Urinary bladder (tissue), 3 donors: ENCODE measurements at regions not wholly inside any gene's neighbourhood (a gene's known extent, or its start where the extent isn't known, plus 50 kb on each side); places are given as distances from the start of the nearest gene placed in this dataset.
"Not testable (repeated sequence)": the region's sequence is repeated elsewhere in the genome, so short reads cannot be mapped to it uniquely, and the experiment has no call there.

Experiments
- DNase-seq: peaks from one replicate; pipeline ENCODE4 v3.0.0-alpha.2; 2015; ENCODE audit errors: extremely low spot score
- H3K27ac ChIP-seq: one replicate; pipeline ENCODE4 v1.5.1; 2013; ENCODE audit warnings: low read depth, mild to moderate bottlenecking, moderate library complexity
- H3K36me3 ChIP-seq: one replicate; pipeline ENCODE4 v1.6.1; 2013; ENCODE audit warnings: mild to moderate bottlenecking, moderate library complexity; ENCODE audit not compliant: insufficient read depth
- H3K4me1 ChIP-seq: one replicate; pipeline ENCODE4 v1.6.1; 2013; ENCODE audit warnings: mild to moderate bottlenecking, moderate library complexity; ENCODE audit not compliant: insufficient read depth
- H3K4me3 ChIP-seq: one replicate; pipeline ENCODE4 v1.5.1; 2013; ENCODE audit warnings: low read depth, low read length
- WGBS: extraction: QIAGEN DNeasy Blood & Tissue Kit; methylation state at CpG from one replicate; pipeline ENCODE4 v1.1.7; 2013; 5-methylcytosine and 5-hydroxymethylcytosine counted together
- donor health status: healthy with polysubstance abuse.
- donor health status: healthy.

DNA sequence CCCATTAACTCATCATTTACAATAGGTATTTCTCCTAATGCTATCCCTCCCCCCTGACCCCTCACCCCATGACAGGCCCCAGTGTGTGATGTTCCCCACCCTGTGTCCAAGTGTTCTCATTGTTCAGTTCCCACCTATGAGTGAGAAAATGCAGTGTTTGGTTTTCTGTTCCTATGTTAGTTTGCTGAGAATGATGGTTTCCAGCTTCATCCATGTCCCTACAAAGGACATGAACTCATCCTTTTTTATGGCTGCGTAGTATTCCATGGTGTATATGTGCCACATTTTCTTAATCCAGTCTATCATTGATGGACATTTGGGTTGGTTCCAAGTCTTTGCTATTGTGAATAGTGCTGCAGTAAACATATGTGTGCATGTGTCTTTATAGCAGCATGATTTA is 378.3 kb downstream of the HLX start:
- WGBS = 92% methylated on average over 1 of the region's 1 CpG

DNA sequence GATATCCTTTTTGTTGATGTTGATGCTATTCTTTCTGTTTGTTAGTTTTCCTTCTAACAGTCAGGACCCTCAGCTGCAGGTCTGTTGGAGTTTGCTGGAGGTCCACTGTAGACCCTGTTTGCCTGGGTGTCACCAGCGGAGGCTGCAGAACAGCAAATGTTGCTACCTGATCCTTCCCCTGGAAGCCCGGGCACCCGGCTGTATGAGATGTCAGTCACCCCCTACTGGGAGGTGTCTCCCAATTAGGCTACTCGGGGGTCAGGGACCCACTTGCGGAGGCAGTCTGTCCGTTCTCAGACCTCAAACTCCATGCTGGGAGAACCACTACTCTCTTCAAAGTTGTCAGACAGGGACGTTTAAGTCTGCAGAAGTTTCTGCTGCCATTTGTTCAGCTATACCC is 383.4 kb downstream of the HLX start:
- not testable (repeated sequence) for H3K27ac ChIP-seq, H3K4me1 ChIP-seq, H3K4me3 ChIP-seq, H3K36me3 ChIP-seq, DNase-seq
- WGBS = 95% methylated on average over 7 of the region's 7 CpGs

More for the DNA sequence above, 378.3 kb downstream of the HLX start:
- H3K4me1 ChIP-seq, H3K36me3 ChIP-seq, H3K4me3 ChIP-seq, DNase-seq, H3K27ac ChIP-seq: not testable (repeated sequence)

DNA sequence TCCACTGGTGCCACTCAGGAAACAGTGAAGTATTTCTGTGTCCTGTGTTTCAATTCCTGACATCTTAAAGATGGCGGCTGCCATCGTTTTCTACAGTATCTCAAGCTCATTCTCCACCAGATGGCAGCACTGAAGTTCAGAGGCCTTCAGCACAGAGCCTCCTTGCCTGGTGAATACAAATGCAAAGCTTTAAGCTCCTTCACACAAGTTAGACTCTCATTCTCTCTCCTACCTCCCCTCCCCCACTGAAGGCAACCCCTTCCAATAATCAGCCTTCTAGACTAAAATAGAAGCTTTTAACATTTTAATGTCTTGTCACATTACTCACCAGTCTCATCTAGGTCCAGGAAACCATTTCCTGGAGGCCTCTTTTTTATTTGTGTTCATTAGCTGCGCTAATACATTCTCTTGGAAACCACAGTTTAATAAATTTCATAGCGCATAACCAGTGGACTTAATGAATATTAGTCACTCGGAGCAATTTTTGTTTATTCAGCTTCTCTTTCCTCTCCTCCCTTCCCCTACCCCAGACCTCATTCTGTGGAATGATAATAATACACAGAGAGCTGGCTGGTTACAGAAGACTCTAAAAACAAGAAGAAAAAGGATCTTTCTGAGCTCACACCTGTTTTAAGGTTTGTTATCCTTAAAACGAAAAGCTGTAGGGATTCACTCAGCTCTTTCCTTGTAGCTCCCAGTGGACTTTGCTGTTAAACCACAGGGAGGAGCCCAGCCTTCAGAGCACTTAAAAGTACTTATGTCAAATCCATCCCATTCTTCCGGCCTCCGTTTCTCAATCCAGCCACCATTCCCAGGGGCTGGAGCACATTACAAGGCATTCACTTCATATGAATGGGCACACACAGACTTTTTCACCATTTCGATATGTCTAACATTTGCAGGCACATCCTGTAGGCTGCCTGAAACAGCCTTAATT is 384.9 kb downstream of the HLX start:
- Histone ChIP-seq H3K27ac (no peak overlapping the region), H3K36me3 (no peaks in the 10 kb centered on the region), H3K4me1 (no peaks in the 10 kb centered on the region), H3K4me3 (no peak overlapping the region)
- no peak for DNase-seq
- WGBS = 72% methylated on average over 9 of the region's 9 CpGs

DNA sequence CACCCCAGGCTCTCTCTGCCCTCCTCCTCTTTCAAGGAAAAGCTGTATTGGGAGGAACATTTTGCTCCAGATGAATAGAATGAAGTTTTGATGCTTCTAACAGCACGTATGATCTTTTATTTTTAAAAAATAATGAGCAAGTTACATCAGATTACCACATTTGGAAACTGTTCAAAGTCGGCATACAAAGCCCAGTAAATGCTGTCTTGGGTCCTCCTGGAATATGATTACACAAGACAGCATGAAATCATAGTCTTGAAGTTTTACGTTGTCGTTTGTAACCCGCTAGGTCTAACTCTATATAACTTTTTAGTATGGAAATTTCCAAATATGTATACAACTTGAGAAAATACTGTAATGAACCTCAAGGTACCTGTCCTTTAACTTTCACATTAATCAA is 385.6 kb downstream of the HLX start:
- Histone ChIP-seq H3K27ac (no peak overlapping the region), H3K4me3 (no peak overlapping the region), H3K4me1 (no peaks in the 10 kb centered on the region), H3K36me3 (no peaks in the 10 kb centered on the region)
- DNase-seq = no peak
- WGBS = 68% methylated on average over 5 of the region's 5 CpGs

DNA sequence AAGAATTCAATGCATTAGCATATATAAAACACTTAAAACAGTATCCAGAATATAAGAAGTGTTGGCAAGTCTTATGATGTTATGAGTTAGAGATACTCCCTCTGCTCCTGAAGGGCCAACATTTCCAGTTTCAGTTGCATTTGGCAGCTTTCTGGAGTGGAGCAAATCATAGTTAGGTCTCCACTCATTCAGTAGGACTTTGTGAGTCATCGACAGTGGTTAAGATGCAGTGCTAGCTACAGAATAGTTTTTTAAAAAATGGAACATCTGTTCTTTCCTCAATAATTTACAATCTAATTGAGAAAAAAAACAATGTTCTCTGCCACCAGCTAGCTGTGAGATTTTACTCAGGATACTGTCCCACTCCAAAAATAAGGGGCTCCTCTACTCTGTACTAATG is 389.1 kb downstream of the HLX start:
- Histone ChIP-seq H3K27ac (no peak overlapping the region), H3K4me3 (no peak overlapping the region), H3K4me1 (no peaks in the 10 kb centered on the region), H3K36me3 (no peaks in the 10 kb centered on the region)
- DNase-seq = no peak
- WGBS = 71% methylated on average over 1 of the region's 1 CpG

DNA sequence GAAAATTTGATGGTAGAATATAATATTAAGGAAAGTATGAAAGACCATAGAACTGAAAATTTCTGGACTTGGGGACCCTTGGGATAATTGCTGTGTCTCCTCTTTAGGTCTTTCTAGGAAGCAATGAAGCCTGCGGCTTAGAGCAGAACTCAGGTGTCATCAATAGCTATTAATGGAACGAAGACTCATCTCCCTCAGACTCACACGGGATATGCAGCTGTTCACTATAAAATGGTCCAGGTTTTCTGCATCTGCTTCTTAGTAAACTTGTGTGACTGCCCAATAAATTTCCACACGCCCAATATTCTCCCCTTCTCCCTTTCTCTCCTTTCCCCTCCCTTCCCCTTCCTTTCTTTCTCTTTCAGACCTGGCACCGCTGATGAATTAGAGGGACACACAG is 392.5 kb downstream of the HLX start:
- H3K27ac ChIP-seq = no peak overlapping the region
- 83% methylated on average over 5 of the region's 5 CpGs for WGBS

DNA sequence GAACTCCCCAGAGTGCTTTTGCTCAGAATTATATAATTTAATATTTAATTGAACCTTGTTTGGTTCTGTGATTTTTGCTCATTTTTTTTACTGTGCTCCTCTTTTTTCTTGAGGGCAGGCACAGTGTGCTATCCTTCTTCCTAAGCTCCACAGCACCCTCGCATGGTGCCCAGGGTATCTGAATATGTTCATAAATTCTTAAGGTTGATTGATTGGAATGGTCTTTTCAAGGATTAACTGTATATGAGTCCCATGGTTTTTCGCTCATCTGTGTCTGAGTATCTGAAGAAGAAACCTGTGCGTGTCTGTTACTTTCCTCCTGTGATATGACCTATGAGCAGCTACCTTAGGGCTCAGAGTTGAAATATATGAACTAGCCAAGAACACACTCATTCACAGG is 393.7 kb downstream of the HLX start:
- Histone ChIP-seq H3K27ac (no peak overlapping the region), H3K4me1 (no peaks in the 10 kb centered on the region), H3K36me3 (no peaks in the 10 kb centered on the region), H3K4me3 (no peak overlapping the region)
- no peak for DNase-seq
- WGBS = 92% methylated on average over 3 of the region's 3 CpGs

More for the DNA sequence above, 392.5 kb downstream of the HLX start:
- no peaks in the 10 kb centered on the region for H3K4me1 ChIP-seq
- H3K4me3 ChIP-seq = no peak overlapping the region
- no peak for DNase-seq
- no peaks in the 10 kb centered on the region for H3K36me3 ChIP-seq

DNA sequence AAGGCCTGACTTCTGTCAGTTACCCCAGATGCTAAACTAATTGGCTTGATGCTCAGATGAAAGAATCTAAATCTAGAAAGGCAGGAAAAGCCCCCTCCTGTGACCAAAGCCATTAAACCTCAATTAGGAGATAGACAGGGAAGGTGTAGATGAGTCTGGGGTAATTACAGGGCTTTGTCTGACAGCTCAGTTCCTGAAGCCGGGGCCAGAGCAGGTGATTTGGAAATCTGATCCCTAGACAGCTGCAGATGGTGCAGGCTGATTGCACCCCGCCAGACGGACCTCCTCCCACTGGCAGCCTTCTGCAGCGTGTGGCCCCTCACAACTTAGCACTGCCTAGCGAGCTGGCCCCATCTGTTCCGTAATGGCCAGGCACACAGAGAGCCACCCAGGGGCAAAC is 395.1 kb downstream of the HLX start:
- no peaks in the 10 kb centered on the region for H3K36me3 ChIP-seq
- WGBS = 73% methylated on average over 6 of the region's 6 CpGs
- no peaks in the 10 kb centered on the region for H3K4me1 ChIP-seq
- no peak for DNase-seq
- no peak overlapping the region for H3K27ac ChIP-seq
- H3K4me3 ChIP-seq = no peak overlapping the region

DNA sequence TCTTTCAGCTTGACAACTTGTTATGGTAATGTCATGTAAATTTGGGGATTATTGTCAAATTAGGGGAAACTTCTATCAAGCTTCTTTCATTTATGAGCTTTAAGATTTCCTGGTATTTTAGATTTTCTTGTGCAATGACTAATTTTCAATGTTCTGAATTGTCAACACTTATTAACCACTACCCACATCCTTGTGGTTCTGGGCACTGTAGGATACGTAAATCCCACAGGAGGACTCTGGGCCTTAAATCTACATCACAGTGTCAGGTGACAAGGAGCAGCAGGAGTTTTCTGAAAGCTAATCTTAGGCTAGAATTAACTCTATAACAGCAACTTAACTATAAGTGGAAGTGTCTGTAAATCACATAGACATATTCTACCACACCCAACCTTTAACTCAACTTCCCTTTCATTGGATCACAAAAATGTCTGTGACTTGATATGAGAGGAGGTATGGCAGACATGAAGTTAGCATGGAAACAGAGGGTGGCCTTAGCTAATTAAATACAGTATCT is 397.7 kb downstream of the HLX start:
- no peak for DNase-seq
- Histone ChIP-seq H3K36me3 (no peaks in the 10 kb centered on the region), H3K4me3 (no peak overlapping the region), H3K4me1 (no peaks in the 10 kb centered on the region), H3K27ac (no peak overlapping the region)
- 89% methylated on average over 1 of the region's 1 CpG for whole genome bisulfite sequencing

DNA sequence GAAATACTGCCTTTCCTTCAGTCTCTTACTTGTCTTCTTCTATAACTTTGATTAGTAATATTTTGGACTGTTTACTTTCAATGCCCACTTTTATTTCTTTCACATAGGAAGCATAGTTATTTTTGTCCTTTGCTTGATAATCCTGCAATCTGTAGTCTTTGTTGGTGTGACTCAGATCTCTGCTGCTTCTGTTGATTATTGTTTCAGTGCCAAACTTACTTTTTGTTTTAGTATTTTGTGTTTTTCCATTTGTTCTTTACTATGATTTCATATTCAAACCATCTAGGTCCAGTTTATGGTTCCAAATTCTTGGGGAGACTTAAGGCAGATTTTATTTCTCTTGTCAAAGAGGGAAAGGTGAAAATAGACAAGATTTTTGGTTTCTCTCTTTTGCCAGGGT is 399.9 kb downstream of the HLX start:
- H3K4me3 ChIP-seq = no peak overlapping the region
- H3K4me1 ChIP-seq = no peaks in the 10 kb centered on the region
- H3K36me3 ChIP-seq = no peaks in the 10 kb centered on the region
- DNase-seq = no peak
- H3K27ac ChIP-seq = no peak overlapping the region

DNA sequence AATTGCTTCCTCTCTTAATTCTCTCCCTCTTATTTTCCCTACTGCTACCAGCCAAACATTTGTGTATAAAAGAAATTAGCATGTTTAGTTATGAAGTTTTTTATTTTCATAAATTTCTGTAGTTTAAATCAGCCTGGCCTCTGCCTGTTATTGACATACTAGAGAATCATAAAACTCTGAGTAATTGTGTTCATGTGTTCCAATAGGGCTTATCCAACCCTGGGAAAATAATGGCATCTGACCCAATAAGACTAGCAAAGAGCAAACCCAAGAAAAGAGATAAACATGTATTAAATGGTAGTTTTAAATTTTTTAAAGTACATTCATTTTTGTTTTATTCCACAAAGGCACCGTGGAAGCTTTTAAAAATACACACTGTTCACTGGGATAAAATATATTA is 404.3 kb downstream of the HLX start:
- H3K4me3 ChIP-seq = no peak overlapping the region
- DNase-seq = no peak
- 34% methylated on average over 1 of the region's 1 CpG for WGBS

DNA sequence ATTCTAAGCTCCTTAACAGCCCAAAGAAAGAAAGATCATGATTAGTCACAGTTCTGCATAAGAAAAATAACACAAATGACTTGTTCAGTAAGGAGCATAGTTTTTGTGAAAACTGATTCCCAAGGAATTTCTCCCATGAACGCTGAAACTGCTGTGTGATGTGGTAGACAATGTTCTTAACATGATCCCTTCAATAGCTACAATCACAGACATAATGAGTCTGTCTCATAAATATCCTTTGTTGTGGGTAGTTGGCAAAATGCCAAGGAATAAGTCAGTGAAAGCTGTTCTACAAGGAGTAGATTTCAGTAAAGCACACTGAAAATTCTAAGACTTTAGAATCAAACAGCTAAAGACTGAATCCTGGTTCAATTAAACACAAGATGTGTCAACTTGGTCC is 404.8 kb downstream of the HLX start:
- no peaks in the 10 kb centered on the region for H3K36me3 ChIP-seq
- 19% methylated on average over 1 of the region's 1 CpG for WGBS
- H3K27ac ChIP-seq = no peak overlapping the region
- peak; percentile 15 for DNase-seq
- H3K4me3 ChIP-seq = no peak overlapping the region
- H3K4me1 ChIP-seq = no peaks in the 10 kb centered on the region

More for the DNA sequence above, 404.3 kb downstream of the HLX start:
- Histone ChIP-seq H3K36me3 (no peaks in the 10 kb centered on the region), H3K4me1 (no peaks in the 10 kb centered on the region), H3K27ac (no peak overlapping the region)

DNA sequence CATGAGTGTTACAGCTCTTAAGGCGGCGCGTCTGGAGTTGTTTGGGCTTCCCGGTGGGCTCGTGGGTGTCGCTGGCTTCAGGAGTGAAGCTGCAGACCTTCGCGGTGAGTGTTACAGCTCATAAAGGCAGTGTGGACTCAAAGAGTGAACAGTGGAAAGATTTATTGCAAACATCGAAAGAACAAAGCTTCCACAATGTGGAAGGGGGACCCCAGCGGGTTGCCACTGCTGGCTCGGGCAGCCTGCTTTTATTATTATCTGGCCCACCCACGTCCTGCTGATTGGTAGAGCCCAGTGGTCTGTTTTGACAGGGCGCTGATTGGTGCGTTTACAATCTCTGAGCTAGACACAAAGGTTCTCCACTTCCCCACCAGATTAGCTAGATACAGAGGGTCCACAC is 405.7 kb downstream of the HLX start:
- H3K36me3 ChIP-seq, H3K4me1 ChIP-seq, DNase-seq, H3K27ac ChIP-seq, H3K4me3 ChIP-seq: not testable (repeated sequence)
- WGBS = 69% methylated on average over 14 of the region's 14 CpGs

DNA sequence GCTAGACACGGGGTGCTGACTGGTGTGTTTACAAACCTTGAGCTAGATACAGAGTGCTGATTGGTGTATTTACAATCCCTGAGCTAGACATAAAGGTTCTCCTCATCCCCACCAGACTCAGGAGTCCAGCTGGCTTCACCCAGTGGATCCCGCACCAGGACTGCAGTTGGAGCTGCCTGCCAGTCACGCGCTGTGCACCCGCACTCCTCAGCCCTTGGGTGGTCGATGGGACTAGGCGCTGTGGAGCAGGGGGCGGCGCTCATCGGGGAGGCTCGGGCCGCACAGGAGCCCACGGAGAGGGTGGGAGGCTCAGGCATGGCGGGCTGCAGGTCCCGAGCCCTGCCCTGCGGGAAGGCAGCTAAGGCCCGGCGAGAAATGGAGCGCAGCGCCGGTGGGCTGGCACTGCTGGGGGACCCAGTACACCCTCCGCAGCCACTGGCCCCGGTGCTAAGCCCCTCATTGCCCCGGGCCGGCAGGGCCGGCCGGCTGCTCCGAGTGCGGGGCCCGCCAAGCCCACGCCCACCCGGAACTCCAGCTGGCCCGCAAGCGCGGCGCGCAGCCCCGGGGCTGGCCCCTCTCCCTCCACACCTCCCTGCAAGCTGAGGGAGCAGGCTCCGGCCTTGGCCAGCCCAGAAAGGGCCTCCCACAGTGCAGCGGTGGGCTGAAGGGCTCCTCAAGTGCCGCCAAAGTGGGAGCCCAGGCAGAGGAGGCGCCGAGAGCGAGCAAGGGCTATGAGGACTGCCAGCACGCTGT is 406.4 kb downstream of the HLX start:
- WGBS = 93% methylated on average over 44 of the region's 45 CpGs
- H3K4me3 ChIP-seq, DNase-seq, H3K27ac ChIP-seq, H3K36me3 ChIP-seq, H3K4me1 ChIP-seq: not testable (repeated sequence)
